ENCODE measurements at regions not wholly inside any gene's neighbourhood (a gene's known extent, or its start where the extent isn't known, plus 50 kb on each side); places are given as distances from the start of the nearest gene placed in this dataset.
"Not testable (repeated sequence)": the region's sequence is repeated elsewhere in the genome, so short reads cannot be mapped to it uniquely, and the experiment has no call there.

DNA sequence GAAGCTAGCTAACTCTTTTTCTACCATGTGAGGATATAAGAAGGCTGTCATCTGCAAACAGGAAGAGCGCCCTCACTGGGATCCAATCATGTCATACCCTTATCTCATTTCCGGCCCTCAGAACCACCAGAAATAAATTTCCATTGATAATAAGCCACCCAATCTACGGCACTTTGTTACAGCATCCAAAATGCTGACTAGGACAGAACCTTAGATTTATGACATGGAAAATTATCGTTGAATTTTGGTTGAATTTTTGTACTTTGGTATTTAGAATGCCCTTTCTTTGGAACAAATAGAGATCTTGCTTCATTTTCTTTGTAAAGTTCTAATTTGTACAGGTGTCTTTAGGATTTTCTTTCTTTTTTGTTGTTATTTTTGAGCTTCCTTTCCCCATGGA, 53.3 kb upstream of the CYLC2 start:
- CTCF ChIA-PET = no interaction called here
- H3K27me3 ChIP-seq (ENCODE audit: control insufficient read depth, insufficient read depth, low read length) = no peaks in the 10 kb centered on the region

DNA sequence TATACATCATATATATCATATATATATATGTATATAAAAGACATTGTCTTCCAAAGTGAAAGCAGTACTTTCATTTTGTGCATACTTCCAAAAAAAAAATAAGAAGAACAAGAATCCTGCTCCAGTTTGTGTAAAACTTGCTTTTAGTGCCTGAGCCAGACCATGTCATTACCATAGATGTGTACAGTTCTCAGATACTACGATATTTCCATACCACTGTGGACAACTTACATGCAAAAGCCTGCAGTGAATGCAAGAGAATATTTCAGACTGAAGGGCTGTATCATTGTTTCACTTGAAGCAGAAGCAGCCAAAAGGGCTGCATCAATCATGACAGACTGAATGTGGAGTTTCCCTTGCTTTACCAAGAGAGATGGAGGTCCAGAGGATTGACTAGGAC, 72.6 kb upstream of the CYLC2 start:
- DNase-seq (ENCODE audit: low read depth) = no peak
- POLR2A ChIA-PET = no interaction called here
- no peaks in the 10 kb centered on the region for H3K36me3 ChIP-seq (ENCODE audit: control insufficient read depth, insufficient read depth, low read length)
- CTCF ChIA-PET = no interaction called here
- no peaks in the 10 kb centered on the region for H3K27me3 ChIP-seq (ENCODE audit: control insufficient read depth, insufficient read depth, low read length)
- no peak overlapping the region for H3K4me3 ChIP-seq (ENCODE audit: low read depth, low read length)
- TF ChIP-seq, protein P1, sequence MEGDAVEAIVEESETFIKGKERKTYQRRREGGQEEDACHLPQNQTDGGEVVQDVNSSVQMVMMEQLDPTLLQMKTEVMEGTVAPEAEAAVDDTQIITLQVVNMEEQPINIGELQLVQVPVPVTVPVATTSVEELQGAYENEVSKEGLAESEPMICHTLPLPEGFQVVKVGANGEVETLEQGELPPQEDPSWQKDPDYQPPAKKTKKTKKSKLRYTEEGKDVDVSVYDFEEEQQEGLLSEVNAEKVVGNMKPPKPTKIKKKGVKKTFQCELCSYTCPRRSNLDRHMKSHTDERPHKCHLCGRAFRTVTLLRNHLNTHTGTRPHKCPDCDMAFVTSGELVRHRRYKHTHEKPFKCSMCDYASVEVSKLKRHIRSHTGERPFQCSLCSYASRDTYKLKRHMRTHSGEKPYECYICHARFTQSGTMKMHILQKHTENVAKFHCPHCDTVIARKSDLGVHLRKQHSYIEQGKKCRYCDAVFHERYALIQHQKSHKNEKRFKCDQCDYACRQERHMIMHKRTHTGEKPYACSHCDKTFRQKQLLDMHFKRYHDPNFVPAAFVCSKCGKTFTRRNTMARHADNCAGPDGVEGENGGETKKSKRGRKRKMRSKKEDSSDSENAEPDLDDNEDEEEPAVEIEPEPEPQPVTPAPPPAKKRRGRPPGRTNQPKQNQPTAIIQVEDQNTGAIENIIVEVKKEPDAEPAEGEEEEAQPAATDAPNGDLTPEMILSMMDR (IDR thresholded peaks at IDR 0.05; ENCODE audit: insufficient read depth, low read depth, low read length) = no peak

More for the DNA sequence above, 53.3 kb upstream of the CYLC2 start:
- POLR2A ChIA-PET = no interaction called here
- Histone ChIP-seq H3K4me3 (ENCODE audit: low read depth, low read length) (no peak overlapping the region), H3K36me3 (ENCODE audit: control insufficient read depth, insufficient read depth, low read length) (no peaks in the 10 kb centered on the region)
- TF ChIP-seq, protein P1 (IDR thresholded peaks at IDR 0.05; ENCODE audit: insufficient read depth, low read depth, low read length) = no peak
- no peak for DNase-seq (ENCODE audit: low read depth)

DNA sequence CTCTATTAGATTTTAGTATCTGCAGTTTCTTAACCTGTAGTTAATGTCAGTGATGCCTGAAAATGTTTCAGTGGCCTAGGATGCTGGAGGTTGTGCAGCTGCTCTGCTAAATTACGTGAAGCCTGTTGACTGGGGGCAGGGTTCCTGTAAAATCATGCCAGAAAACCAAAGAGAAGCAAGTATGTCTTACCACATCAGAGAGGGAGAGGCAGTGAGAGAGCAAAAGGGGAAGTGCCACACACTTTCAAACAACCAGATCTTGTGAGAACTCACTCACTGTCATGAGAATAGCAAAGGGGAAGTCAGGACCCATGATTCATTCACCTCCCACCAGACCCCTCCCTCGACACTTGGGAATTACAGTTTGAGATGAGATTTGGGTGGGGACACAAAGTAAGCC, 83.9 kb upstream of the CYLC2 start:
- ChIA-PET CTCF (no interaction called here), POLR2A (no interaction called here)

GRCh38 chr9:102905795-102906194, 89.3 kb upstream of the CYLC2 start:
- CTCF ChIA-PET; H3K36me3 ChIP-seq (ENCODE audit: control insufficient read depth, insufficient read depth, low read length); H3K27me3 ChIP-seq (ENCODE audit: control insufficient read depth, insufficient read depth, low read length); POLR2A ChIA-PET; DNase-seq (ENCODE audit: low read depth); H3K4me3 ChIP-seq (ENCODE audit: low read depth, low read length): not testable (repeated sequence)

More for the DNA sequence above, 83.9 kb upstream of the CYLC2 start:
- H3K4me3 ChIP-seq (ENCODE audit: low read depth, low read length) = no peak overlapping the region
- no peaks in the 10 kb centered on the region for H3K27me3 ChIP-seq (ENCODE audit: control insufficient read depth, insufficient read depth, low read length)
- H3K36me3 ChIP-seq (ENCODE audit: control insufficient read depth, insufficient read depth, low read length) = no peaks in the 10 kb centered on the region
- DNase-seq (ENCODE audit: low read depth) = no peak
- TF ChIP-seq, protein P1 (IDR thresholded peaks at IDR 0.05; ENCODE audit: insufficient read depth, low read depth, low read length) = no peak

- POLR2A ChIA-PET = no interaction called here
- CTCF ChIA-PET = no interaction called here
- DNase-seq (ENCODE audit: low read depth) = no peak
- H3K4me3 ChIP-seq (ENCODE audit: low read depth, low read length) = no peak overlapping the region
- no peaks in the 10 kb centered on the region for H3K36me3 ChIP-seq (ENCODE audit: control insufficient read depth, insufficient read depth, low read length)
- H3K27me3 ChIP-seq (ENCODE audit: control insufficient read depth, insufficient read depth, low read length) = no peaks in the 10 kb centered on the region
- TF ChIP-seq, protein P1 (IDR thresholded peaks at IDR 0.05; ENCODE audit: insufficient read depth, low read depth, low read length) = no peak
Observed at GRCh38 chr9:102892025-102892424, 103.1 kb upstream of the CYLC2 start.

- CTCF ChIA-PET = not testable (repeated sequence)
Observed at GRCh38 chr9:102888747-102889146, 106.4 kb upstream of the CYLC2 start.

More at GRCh38 chr9:102888747-102889146, 106.4 kb upstream of the CYLC2 start:
- H3K4me3 ChIP-seq (ENCODE audit: low read depth, low read length); POLR2A ChIA-PET; H3K36me3 ChIP-seq (ENCODE audit: control insufficient read depth, insufficient read depth, low read length); H3K27me3 ChIP-seq (ENCODE audit: control insufficient read depth, insufficient read depth, low read length); DNase-seq (ENCODE audit: low read depth): not testable (repeated sequence)

Data from BJ (cell line).